ENCODE measurements at regions not wholly inside any gene's neighbourhood (a gene's known extent, or its start where the extent isn't known, plus 50 kb on each side); places are given as distances from the start of the nearest gene placed in this dataset.
"Not testable (repeated sequence)": the region's sequence is repeated elsewhere in the genome, so short reads cannot be mapped to it uniquely, and the experiment has no call there.

DNA sequence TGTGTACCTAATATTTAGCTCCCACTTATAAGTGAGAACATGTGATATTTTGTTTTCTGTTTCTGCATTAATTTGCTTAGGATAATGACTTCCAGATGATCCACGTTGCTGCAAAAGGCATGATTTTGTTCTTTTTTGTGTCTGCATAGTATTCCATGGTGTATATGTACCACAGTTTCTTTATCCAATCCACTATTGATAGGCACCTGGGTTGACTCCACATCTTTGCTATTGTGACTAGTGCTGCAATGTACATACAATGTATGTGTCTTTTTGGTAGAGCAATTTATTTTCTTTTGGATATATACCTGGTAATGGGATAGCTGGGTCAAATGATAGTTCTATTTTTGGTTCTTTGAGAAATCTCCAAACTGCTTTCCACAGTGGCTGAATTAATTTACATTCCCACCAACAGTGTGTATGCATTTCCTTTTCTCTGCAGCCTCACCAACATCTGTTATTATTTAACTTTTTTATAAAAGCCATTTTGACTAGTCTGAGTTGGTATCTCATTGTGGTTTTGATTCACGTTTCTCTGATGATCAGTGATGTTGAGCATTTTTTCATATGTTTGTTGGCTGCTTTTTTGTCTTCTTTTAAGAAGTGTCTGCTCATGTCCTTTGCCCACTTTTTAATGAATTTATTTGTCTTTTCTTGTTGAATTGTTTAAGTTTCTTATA, 102.8 kb upstream of the GAS1 start:
- DNase-seq (ENCODE audit: low spot score), result not testable (repeated sequence)

DNA sequence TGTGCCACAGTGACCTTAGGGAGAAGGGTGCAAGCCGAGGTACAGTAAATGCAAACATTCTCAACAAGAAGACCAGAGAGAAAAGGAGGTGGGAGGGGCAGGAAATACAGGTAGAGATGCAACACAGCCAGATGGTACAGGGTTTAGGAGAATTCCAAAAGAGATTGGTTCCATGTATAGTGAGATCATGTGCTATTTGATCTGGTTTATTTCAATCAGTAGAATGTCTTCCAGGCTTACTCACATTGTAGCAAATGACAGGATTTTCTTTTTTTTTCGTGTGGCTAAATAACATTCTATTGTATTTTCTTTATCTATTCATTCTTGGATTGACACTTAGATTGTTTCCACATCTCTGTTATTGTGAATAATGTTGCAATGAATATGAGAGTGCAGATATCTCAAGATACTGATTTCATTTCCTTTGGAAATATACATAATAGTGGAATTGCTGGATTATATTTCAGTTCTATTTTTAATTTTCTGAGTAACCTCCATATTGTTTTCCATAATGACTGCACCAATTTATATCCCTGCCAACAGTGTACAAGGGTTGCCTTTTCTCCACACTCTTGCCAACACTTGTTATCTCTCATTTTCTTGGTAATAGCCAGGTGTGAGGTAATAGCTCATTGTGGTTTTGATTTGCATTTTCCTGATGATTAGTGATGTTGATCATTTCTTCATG, 107.8 kb upstream of the GAS1 start:
- no peak for DNase-seq (ENCODE audit: low spot score)

DNA sequence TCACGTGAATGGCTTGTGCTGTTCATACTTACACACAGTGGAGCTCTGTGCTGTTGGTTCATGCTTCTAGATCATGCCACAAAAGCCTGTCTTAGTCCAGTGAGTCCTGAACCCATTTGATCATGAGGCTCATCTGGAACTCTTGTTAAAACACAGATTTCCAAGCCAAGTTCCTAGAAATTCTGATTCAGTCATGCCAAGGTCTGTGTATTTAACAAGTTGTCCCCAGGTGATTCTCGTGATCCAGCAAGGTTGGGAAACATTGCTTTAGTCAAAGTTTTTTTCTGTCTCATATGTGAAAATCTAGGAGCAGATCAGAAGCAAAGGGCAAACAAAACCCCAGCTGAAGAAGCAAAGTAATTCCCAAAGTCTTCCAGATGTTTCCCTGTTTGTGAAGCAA, 112.5 kb upstream of the GAS1 start:
- DNase-seq (ENCODE audit: low spot score), result no peak

DNA sequence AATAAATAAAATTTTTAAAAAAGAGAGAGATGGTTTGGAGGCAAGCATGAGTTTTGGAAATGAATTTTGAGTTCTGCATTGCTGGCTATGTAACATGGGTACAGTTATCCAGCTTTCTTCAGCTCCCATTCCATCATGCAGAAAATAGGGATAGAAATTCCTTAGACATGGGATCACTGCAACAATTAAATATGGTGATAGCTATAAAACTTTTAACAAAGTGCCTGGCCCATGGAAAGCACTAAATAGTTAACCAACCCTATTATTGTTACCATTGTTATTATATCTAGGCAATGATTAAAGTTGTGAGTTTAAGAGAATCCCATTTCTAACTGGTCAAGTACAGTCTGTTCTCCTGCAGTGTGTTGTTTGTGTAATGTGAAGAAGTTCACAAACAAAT, 115.4 kb upstream of the GAS1 start:
- no peak for DNase-seq (ENCODE audit: low spot score)

DNA sequence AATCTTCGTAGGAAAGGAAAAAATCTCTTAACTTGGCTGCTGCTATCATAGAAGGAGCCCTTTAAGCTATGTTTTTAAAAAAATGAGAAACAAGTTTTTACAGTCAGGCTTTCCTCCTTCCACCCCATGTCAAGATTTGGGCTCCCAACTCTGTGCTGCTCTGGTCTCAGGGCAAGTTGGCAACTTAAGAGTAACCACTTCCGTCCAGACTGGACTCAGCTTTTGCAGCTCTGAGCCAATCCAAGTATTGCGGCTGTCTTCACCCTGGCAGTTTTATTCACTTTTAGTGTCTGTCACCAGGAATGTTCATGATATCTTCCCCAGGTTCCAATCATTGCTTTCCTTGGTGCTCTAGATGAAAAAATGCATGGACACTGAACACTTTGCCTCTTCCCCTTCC, 115.9 kb upstream of the GAS1 start:
- no peak for DNase-seq (ENCODE audit: low spot score)

DNA sequence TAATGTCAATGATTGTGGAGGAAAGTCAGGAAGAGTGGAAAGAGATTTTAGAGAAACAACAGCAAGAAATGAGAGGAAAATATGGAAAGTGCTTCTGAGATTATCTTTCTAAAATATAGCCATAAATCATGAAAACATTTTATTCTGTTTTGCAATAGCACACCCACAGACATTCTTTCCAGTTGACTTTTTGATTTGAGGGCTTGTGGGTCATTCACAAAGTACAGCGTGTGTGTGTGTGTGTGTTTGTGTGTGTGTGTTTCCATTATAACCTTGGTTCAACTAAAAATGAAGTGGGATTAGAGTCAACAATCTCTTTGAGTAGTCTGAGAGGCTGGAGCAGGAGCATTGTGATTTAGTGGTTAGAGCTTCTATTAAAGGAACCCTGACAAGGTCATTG, 116.6 kb upstream of the GAS1 start:
- DNase-seq (ENCODE audit: low spot score), result no peak

DNA sequence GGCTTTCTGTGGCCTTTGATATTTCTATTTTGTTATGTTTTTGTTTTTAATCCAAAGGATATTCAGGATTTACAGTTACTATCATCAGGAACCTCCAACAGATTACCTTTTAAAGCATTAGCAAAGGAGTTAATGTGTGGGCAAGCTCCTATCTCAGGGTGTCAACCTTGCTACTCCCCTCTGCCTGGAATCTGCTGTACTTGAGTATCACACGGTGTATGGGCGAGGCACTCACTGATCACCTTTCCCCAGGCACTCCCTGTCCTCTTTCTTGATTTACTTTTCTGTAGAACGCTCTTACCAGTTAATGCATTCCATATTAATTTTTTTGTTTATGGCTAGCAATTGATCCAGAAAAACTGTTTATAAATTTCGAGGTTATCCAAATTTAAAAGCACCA, 117.0 kb upstream of the GAS1 start:
- DNase-seq (ENCODE audit: low spot score), result no peak

DNA sequence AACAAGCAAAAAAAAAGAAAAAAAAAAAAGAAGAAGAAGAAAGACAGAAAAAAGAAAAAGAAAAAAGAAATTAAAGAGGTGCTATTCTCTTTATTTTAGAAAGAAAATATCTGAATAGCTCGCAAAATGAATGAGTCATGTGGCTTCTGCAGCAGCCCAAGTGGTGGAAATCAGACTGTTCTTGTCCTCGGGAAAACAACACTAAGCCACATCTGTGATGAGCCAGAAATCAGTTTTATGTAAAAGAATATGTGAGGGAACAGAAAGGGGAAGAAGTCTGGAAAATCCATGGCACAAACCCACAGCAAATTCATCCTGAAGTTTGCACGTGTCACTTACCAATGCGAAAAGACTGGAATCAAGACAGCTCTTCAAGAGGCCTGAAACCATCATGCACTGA, 118.7 kb upstream of the GAS1 start:
- no peak for DNase-seq (ENCODE audit: low spot score)

DNA sequence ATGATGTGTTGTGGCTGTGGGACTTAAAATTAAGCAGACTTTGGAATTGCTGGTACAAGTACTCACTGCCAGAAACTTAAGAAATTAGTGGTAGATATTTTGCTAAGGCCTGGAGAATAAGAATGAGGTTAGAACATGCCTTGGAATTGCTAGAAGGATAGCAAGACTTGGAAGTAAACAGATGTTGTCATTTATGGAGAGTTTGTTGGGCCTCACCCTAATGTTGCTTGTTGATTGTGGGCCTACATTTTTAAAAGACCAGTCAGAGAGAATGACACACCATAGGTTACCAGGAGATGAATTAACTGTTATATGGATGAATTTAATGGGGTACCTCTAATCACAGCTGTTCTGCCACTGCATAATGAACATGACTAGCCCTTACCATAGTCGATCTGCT, 120.1 kb upstream of the GAS1 start:
- no peak for DNase-seq (ENCODE audit: low spot score)

DNA sequence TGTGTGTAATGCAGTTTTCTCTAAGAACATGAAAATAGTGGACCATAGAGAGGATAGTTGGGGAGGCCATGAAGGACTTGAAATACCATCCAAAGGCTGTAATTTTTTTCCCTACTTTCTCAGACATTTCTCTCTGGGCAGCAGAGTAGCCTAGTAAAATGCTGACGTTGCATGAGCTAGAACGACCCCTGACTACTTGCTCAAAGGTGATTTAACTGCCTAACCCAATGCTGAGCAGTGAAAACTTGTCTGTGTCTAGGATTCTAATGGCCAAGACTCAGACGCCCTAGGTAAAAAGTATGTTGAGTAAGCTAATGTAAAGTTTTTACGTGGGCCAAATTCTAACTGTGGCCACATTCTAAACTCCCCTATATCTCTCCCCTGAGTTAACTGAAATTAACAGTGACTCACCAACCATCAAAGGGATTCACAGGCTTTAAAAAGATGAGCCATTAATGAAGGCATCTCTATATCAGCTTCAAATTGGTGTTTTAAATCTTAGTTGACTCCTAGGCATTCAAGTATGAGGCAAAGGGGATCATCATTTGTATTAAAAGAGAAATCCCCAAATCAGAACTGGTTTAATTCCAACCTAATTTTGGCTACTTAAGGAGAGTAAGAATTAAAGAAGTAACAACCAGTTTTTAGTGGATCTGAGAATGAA, 121.0 kb upstream of the GAS1 start:
- no peak for DNase-seq (ENCODE audit: low spot score)

DNA sequence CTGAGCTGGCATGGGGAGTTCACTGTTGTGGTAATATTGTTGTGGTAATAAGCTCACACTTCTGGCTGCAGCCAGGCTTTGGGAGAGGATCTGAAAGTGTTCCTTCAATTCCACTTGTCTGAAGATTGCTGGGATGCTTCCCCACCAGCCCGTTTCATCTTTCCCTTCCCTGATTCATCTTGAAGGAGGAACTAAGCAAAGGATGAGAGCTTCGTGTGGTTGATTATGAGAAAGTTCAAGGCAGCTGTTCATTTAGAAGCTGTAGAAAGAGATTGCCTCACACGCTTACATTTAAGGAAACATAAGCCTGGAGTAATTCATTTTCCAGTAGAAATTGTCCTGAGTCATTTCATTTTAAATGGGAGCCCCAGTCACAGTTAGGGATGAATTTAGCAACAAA, 122.4 kb upstream of the GAS1 start:
- no peak for DNase-seq (ENCODE audit: low spot score)

DNA sequence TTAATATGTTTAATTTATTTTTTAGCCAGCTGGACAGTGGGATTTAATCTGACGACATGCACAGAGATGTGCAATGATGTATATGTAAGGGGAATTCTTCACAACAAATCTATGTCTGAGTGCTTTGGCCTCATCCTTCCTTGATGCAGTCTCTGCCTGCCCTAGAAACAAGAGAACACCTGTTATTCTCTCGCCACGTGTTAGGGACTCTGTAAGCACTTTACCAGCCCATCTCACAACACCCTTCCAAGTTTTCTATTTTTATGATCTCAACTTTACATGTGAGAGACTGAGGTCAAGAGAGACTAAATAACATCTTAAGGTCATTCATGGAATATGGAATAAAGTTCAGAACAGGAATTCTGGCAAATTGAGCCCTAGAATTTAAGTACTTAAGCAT, 123.0 kb upstream of the GAS1 start:
- DNase-seq (ENCODE audit: low spot score), result no peak

DNA sequence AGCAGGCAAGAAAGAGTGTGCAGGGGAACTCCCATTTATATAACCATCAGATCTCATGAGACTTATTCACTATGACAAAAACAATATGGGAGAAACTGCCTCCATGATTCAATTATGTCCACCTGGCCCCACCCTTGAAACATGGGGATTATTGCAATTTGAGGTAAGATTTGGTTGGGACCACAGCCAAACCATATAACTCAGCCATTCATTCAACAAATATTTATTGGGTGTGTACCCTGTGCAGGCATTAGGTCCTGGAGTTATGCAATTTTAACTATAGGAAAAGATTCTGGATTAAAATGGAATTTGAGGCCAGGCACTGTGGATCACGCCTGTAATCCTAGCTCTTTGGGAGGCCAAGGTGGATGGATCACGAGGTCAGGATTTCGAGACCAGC, 124.2 kb upstream of the GAS1 start:
- no peak for DNase-seq (ENCODE audit: low spot score)

DNA sequence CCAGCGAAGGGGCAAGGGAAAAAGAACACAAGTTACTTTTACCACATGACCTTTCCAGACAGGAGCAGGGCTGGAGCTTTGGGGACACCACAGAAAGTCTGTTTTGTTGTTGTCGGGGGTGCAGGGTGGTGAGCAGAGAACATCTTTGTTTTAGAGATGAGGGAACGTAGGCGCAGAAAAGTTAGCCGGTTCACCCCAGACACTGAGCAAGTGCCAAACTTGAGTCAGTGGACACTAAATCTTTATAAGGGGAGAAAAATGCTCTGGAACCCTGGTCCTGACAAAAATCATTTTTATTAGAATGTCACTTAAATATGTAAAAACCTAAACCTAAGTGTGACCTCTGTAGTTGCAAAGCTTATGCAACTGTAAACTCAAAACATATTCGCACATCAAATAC, 126.4 kb upstream of the GAS1 start:
- DNase-seq (ENCODE audit: low spot score), result no peak

DNA sequence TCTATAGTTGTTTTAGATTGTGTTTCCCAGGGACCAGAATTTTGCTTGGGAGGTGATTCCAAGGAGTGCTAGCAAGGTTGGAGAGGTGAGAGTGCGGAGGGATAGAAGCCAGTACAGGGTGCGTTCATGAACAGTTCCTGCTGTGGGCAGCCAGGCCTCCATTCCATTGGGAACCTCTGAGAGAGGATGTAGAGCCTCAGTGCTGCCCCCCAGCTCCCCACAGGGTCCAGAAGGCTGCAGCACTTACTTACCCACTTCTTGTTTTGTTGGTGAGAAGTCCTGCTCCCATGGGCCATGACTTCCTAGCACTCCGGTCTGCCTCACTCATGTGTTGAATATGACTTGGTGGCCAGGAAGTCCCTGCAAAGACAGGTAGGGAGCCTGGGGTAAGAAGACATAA, 128.2 kb upstream of the GAS1 start:
- no peak for DNase-seq (ENCODE audit: low spot score)

DNA sequence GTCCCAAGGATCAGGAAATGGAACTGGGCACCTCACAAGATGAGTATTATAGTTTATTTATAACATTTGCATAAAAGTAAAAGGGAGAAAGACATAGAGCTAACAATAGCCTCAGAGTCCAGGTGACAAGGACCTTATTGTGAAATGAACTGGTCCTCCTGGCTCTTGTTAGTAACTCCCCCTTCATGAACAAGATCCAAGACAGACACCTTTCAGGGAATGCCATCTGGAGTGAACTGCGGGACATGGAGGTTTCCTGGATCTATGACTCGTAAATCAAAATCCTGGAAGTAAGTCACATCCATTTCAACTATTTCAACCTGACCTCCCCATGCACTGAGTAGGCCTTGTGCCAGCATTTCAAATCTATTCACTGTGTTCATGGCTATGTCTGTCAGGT, 129.5 kb upstream of the GAS1 start:
- DNase-seq (ENCODE audit: low spot score), result no peak

DNA sequence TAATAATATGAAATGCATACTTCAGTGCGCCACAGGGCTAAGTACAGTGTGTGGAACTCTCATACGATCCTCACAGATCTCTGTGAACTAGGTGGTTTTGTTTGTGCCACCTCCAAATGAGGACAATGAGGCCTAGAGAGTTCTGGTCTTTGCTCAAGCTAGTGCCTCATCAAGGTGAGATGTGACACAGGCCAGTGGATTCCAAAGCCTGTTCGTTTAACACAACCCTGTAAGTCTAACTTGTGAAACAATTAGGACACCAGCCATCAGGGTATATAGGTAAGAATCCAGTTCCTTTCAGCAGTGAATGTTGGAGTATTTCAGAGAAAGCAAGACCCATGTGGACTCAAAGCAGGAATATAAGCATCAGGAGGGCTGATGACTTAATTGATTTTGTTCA, 130.7 kb upstream of the GAS1 start:
- DNase-seq (ENCODE audit: low spot score), result no peak

DNA sequence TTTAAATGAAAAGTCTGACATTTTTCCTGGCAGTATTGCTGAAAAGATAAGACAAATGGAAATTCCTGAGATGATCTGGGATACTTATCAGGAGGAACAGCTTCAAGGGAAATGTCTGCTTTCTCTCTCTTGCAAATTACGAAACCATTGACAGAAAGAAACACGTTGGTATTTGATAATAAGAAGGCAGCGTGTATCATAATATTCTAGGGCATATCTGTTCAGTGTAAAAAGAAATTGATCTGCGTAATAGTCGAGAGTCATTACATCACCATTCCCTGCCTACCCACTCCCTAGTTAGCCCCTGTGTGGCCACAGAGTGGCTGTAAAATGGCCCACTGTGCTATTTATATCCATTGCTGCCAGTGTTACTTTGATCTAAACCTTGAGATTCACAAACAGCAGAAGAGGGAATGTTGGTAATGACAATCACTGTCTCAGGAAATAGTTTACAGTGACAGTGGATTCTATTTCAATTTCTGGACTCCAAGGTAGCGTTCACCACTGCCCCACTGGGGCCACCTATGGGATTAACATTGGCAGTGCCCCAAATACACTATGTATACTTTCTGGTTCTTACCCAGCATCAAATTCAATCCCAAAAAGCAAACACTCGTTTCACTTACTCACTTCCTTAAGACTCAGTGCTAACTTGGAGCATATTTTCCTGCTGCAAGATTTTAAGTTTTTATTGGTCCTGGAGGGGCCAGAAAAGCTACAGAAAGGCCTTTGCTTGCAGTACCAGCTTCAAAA, 133.4 kb upstream of the GAS1 start:
- DNase-seq (ENCODE audit: low spot score), result no peak

DNA sequence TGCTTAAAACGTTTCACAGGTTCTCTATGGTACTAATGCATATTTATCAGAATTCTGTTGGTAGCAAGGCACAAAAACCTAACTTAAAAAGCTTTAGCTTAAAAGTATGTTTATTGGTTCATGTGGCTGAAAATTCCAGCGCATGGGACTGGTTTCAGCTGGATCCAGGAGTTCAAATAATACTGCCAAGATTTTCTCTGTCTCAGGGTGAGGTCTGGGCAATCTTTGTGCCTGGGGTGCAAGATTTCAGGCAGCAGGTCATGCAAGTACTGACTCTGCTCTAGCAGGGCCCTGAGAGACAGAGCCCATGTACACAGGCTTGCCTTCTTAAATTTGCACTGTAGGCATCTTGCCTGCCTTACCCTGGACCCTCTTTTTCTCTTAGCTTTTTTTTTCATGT, 134.2 kb upstream of the GAS1 start:
- DNase-seq (ENCODE audit: low spot score), result no peak

DNA sequence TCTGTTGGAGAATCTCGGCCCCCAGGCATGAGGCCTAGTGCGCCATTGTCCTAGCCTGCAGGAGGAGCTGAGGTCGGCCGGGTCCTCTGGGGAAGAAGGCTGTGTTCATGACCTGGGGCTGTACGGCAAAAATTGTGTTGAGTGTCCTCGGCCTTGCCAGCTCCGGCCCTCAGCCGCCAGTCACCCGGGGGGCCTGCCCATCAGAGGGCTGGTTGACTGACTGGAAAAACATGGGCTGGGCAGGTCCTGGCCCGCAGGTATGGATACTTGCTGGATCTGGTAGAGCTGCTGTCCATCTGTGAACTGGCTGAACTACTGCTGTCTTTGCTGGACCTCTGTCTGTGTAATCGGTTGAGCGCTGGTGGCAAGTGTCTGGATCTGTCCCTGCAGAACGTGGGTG, 136.7 kb upstream of the GAS1 start:
- DNase-seq (ENCODE audit: low spot score), result no peak

DNA sequence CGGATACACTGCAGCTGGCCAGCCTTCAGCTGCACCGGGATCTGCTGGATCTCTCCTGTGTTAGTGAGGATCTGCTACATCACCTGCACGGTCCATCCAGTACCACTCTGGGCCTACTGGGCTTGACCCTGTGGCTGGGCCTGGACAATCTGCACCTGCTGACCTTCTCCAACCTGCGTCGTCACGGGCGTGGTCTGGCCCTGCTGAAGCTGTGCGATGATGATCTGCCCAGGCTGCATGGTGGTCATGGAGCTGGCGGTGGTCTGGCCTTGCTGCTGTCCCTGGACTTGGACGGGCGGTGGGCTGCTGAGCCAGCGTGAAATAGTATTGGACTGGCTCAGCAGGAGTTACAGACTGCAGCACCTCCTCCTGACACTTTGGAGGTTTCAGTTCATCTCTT, 137.1 kb upstream of the GAS1 start:
- DNase-seq (ENCODE audit: low spot score), result no peak

DNA sequence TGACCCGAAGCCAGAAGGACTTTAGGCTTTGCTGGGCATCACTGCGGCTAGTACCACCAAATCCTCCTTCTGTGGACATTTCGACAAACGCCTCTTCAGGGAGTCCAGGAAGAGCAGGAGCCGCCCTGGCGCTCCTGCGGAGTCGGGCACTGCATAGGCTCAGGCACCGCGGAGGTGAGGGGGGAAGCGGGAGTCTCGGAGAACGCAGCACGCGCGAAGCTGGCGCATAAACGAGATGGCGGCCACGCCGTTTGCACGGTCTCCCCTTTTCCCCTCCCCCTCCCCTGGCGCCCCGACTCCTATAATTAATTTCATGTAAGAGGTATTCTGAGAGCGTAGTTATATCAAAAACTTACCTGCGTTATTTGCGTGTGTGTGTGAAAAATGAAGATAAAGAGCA, 137.8 kb upstream of the GAS1 start:
- no peak for DNase-seq (ENCODE audit: low spot score)

DNA sequence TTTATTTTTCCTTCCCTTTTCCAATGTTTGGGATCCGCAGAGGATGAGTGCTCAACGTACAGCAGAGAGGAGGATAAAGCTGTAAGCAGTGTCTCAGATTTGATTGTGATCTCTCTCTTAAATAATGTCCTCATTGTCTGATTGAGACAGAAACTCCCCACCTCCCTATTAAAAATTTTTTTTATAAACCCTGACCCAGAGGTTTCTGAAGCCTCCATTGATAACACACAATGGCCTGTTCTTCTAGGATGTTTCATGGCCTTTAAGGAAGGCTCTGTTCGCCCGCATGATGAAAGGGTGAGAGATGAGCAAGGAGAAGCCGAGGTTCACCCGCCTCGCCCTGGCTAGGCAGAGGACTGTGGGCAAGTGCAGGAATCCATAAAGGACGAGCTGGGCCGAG, 138.2 kb upstream of the GAS1 start:
- no peak for DNase-seq (ENCODE audit: low spot score)
